Lower leg skin (tissue), 4 donors: ENCODE measurements at regions not wholly inside any gene's neighbourhood (a gene's known extent, or its start where the extent isn't known, plus 50 kb on each side); places are given as distances from the start of the nearest gene placed in this dataset.
"Not testable (repeated sequence)": the region's sequence is repeated elsewhere in the genome, so short reads cannot be mapped to it uniquely, and the experiment has no call there.

Experiments
- DNase-seq, 2 donors: peaks; one replicate each; pipeline ENCODE4 v3.0.0-alpha.2; 2019; ENCODE audit warnings: low spot score in 2 of 2
- H3K4me3 ChIP-seq: fragments of 200-600 bp; sonication (generic); 2 replicates; pipeline ENCODE4 v1.5.1; 2017; ENCODE audit warnings: mild to moderate bottlenecking, low read depth; ENCODE audit not compliant: poor library complexity, severe bottlenecking
- CTCF ChIP-seq, 3 donors: fragments of 450-650 bp; IDR thresholded peaks; one replicate each; pipeline ENCODE4 v1.5.1; 2016; ENCODE audit warnings: antibody characterized with exemption in 3 of 3, mild to moderate bottlenecking in 3 of 3, moderate library complexity in 2 of 3
- POLR2A ChIP-seq, 2 donors: fragments of 450-650 bp; IDR thresholded peaks; one replicate each; pipeline ENCODE4 v1.6.1; 2016 to 2017; ENCODE audit warnings: antibody characterized with exemption in 2 of 2, mild to moderate bottlenecking in 1 of 2, moderate library complexity in 1 of 2
- WGBS, 2 donors: methylation state at CpG; one replicate each; pipeline ENCODE4 v1.1.5; 2018; 5-methylcytosine and 5-hydroxymethylcytosine counted together
- intact Hi-C: fragments of 100-400 bp; cut with DNase I; formaldehyde crosslinking; loops from one replicate; pipeline ENCODE4 v1.15.0; 2023; ENCODE audit warnings: low total_unique reads

DNA sequence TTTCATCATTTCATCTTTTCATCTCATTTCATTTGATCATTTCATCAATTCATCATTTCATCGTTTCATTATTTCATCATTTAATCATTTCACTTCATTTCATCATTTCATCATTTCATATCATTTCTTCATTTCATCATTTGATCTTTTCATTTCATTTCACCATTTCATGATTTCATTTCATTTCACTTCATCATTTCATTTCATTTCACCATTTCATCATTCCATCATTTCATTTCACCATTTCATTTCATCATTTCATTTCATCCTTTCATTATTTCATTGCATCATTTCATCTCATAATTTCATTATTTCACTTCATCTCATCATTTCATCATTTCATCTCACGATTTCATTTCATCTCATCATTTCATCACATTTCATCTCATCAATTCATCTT lies 127.8 kb downstream of the ANKRD30BL start:
- DNase-seq = no peak
- no peak overlapping the region for H3K4me3 ChIP-seq
- TF ChIP-seq POLR2A (IDR thresholded peaks at IDR 0.05) = no peak
- no peak for TF ChIP-seq CTCF (IDR thresholded peaks at IDR 0.05)
- 82 to 92% methylated on average over 2 of the region's 2 CpGs for WGBS, 2 donors
- intact Hi-C loops = no loop called here

DNA sequence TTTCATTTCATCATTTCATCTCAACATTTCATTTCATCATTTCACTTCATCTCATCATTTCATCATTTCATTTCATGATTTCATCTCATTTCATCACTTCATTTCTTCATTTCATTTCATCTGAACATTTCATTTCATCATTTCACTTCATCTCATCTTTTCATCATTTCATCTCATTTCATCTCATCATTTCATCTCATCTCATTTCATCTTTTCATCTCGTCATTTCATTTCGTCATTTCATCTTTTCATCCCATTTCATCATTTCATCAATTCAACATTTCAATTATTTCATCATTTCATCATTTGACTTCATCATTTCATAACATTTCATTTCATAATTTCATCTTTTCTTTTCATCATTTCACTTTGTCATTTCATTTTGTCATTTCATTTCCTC lies 128.4 kb downstream of the ANKRD30BL start:
- H3K4me3 ChIP-seq = no peak overlapping the region
- no peak for TF ChIP-seq CTCF (IDR thresholded peaks at IDR 0.05)
- no peak for TF ChIP-seq POLR2A (IDR thresholded peaks at IDR 0.05)
- intact Hi-C loops = no loop called here
- no peak for DNase-seq
- WGBS, 2 donors = 89 to 90% methylated on average over 2 of the region's 2 CpGs

DNA sequence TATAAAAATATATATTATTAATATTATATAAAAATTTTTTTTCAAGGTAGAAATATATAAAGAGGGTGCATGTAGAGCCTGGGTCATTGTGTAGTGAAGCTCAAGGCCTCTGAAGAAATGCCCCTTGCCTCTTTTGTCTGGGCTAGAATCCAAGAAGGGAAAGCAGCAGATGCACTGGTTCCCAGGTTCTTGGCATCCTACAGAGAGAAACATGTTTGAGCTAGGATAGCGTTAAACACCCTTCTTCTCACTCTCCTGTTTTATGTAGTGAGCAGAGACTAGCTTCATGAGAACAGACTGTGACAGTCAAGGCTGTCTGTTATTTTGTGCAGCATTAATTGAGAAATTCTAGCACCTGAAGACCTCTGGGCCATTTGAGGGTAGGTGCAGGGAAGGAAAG lies 149.7 kb downstream of the ANKRD30BL start:
- H3K4me3 ChIP-seq, intact Hi-C loops, DNase-seq: not testable (repeated sequence)
- 35 to 82% methylated on average over 1 of the region's 1 CpG for WGBS, 2 donors

DNA sequence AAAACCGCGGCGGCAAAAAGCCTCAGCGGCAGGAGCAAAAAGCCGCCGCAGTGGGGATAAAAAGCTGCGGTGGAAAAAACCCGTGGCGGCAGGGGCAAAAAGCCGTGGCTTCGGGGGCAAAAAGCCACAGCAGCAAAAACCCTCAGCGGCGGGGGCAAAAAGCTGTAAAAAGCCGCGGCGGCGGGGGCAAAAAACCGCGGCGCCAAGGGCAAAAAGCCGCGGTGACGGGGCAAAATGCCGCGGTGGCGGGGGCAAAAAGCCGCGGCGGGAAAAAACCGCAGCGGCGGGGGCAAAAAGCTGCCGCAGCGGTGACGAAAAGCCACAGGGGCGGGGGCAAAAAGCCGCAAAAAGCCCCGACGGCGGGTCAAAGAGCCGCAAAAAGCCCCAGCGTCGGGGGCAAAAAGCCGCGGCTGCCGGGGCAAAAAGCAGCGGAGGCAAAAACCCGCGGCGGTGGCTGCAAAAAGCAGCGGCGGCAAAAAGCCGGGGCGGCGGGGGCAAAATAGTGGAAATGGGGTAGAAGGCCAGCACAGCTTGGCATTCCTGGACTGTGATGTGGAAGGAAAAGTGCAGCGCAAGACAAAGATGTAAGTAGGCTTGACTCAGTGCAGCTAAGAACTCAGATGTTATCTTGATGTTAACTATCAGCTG lies 151.8 kb downstream of the ANKRD30BL start:
- DNase-seq = no peak
- WGBS, 2 donors = 3% methylated on average over 56 of the region's 56 CpGs
- H3K4me3 ChIP-seq = no peak overlapping the region
- intact Hi-C loops = no loop called here
- TF ChIP-seq POLR2A (IDR thresholded peaks at IDR 0.05) = no peak
- TF ChIP-seq CTCF (IDR thresholded peaks at IDR 0.05) = no peak

- DNase-seq = no peak
- WGBS, 2 donors = 11 to 14% methylated on average over 13 of the region's 13 CpGs
- TF ChIP-seq POLR2A (IDR thresholded peaks at IDR 0.05) = no peak
- TF ChIP-seq CTCF (IDR thresholded peaks at IDR 0.05) = no peak
- intact Hi-C loops = no loop called here
- no peak overlapping the region for H3K4me3 ChIP-seq
Measured at GRCh38 chr2:132009177-132009873, 152.4 kb downstream of the ANKRD30BL start.

DNA sequence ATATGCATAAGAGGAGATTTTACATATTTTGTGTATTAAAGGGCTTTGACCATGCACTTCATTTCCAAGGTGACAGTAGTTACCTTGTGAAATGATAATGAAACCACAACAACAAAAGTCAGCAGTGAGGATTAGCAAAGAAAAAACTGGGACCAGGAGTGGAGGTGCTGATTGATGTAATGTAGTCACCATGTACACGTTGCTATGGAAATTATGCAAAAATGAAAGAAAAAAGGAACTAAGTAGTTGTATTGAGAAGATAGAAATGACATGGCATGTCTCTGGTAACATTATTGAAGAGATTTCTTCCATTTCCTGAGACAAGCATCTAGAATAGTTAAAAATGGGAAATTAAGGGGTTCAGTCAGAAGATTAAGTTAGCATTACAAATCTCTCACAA lies 171.0 kb downstream of the ANKRD30BL start:
- 25 to 36% methylated on average over 1 of the region's 1 CpG for WGBS, 2 donors
- intact Hi-C loops = not testable (repeated sequence)

DNA sequence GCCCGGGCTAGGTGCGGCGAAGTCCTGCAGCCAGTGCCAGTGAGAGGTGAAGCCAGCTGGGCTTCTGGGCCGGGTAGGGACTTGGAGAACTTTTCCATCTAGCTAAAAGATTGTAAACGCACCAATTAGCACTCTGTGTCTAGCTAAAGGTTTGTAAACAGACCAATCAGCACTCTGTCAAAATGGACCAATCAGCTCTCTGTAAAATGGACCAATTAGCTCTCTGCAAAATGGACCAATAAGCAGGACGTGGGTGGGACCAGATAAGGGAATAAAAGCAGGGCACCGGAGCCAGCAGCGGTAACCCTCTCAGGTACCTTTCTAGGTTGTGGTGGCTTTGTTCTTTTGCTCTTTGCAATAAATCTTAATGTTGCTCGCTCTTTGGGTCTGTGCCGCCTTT lies 195.1 kb downstream of the ANKRD30BL start:
- WGBS, 2 donors = 70 to 77% methylated on average over 10 of the region's 10 CpGs
- DNase-seq, intact Hi-C loops, H3K4me3 ChIP-seq: not testable (repeated sequence)

More for the DNA sequence above, 171.0 kb downstream of the ANKRD30BL start:
- DNase-seq, H3K4me3 ChIP-seq: not testable (repeated sequence)
